HG03066 (cell line): ENCODE measurements at regions not wholly inside any gene's neighbourhood (a gene's known extent, or its start where the extent isn't known, plus 50 kb on each side); places are given as distances from the start of the nearest gene placed in this dataset.
"Not testable (repeated sequence)": the region's sequence is repeated elsewhere in the genome, so short reads cannot be mapped to it uniquely, and the experiment has no call there.

ENCODE experiments used
- ATAC-seq: cut with Tn5 transposase; IDR thresholded peaks from one replicate; pipeline ENCODE4 v1.9.1; 2021; ENCODE audit warnings: low read depth; ENCODE audit not compliant: unreplicated experiment

DNA sequence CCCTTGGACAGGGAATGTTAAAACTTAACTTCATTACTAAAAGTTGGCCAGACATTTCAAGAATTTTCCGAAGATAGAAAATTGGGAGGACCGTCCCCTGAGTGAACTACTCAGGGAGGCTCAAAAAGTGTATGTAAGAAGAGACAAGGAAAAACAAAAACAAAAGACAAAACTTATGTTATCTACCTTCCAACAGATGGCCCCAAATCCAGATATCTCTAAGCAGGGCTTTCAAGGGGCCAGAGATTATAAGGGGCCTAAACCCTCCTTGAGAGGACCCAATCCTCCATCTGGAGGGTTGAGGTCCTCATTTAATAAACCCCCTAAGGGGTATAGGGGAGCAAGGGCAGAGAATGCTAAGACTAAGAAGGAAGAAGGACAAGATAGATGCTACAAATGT lies 203.6 kb downstream of the SH2D4B start:
- ATAC-seq: no peak

GRCh38 chr10:80750268-80750667 lies 212.6 kb downstream of the SH2D4B start:
- ATAC-seq: no peak

- ATAC-seq: no peak
These were observed 214.2 kb downstream of the SH2D4B start for GRCh38 chr10:80751940-80752339.

GRCh38 chr10:80753612-80754011 lies 215.9 kb downstream of the SH2D4B start:
- no peak for ATAC-seq

GRCh38 chr10:80755893-80756292 lies 218.2 kb downstream of the SH2D4B start:
- ATAC-seq: no peak

- ATAC-seq: no peak
These were observed 222.0 kb downstream of the SH2D4B start for GRCh38 chr10:80759693-80760092.

- ATAC-seq: no peak
These were observed 223.2 kb downstream of the SH2D4B start for GRCh38 chr10:80760914-80761371.

GRCh38 chr10:80767963-80768362 lies 230.3 kb downstream of the SH2D4B start:
- no peak for ATAC-seq

GRCh38 chr10:80769700-80770160 lies 232.0 kb downstream of the SH2D4B start:
- ATAC-seq: no peak

DNA sequence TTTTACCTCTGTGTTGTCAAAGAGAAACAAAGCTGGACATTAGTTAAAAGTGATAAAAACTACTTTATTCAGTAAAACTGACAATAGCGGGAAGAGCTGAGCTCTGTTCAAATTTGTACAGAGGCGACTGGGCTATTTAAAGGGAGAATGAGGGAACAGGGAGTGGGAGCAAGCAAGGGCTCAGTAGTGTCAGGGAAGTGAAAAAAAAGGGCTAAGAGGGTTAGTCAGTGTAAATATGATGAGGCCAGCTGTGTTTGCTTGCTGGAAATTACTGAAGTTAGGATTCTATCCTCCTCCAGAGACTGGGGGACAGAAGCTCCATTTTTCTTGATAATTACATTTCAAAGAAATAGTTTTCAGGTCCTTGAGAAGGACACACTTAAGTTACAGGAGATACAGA lies 232.5 kb downstream of the SH2D4B start:
- no peak for ATAC-seq

GRCh38 chr10:80771285-80771684 lies 233.6 kb downstream of the SH2D4B start:
- no peak for ATAC-seq

- ATAC-seq: no peak
These were observed 234.3 kb downstream of the SH2D4B start for GRCh38 chr10:80771902-80772555.

DNA sequence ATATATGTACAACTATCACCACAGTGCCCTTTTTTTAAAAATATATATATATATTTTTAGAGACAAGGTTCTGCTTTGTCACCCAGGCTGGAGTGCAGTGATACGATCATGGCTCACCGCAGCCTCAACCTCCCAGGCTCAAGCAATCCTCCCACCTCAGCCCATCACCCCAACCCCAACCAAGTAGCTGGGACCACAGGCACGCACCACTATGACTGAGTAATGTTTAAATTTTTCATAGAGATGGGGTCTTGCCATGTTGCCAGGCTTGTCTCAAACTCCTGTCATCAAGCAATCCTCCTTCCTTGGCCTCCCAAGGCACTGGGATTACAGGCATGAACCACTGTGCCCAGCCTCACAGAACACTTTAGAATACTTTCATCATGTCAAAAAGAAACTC lies 234.9 kb downstream of the SH2D4B start:
- ATAC-seq: no peak

GRCh38 chr10:80784695-80785094 lies 247.0 kb downstream of the SH2D4B start:
- ATAC-seq: no peak

GRCh38 chr10:80786322-80786721 lies 248.6 kb downstream of the SH2D4B start:
- no peak for ATAC-seq

GRCh38 chr10:80787952-80788351 lies 250.2 kb downstream of the SH2D4B start:
- no peak for ATAC-seq

DNA sequence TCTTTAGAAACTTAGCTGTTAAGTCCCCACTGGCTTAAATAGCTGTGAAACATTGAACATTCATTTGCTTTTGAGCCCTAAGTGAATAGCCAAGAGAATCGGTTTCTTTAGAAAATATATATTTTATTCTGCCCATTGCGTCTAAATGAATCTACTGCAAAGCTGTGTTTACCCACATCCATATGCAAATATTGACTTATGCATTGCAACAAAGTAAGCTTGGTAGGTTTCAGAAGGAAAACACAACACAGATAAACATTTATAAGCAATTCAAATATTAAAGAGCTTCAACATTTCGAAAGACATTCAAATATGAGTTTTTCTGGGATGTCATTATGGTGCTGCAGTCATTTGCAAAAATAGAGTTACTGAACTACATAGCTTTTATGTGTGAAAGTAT lies 257.3 kb downstream of the SH2D4B start:
- ATAC-seq: no peak

DNA sequence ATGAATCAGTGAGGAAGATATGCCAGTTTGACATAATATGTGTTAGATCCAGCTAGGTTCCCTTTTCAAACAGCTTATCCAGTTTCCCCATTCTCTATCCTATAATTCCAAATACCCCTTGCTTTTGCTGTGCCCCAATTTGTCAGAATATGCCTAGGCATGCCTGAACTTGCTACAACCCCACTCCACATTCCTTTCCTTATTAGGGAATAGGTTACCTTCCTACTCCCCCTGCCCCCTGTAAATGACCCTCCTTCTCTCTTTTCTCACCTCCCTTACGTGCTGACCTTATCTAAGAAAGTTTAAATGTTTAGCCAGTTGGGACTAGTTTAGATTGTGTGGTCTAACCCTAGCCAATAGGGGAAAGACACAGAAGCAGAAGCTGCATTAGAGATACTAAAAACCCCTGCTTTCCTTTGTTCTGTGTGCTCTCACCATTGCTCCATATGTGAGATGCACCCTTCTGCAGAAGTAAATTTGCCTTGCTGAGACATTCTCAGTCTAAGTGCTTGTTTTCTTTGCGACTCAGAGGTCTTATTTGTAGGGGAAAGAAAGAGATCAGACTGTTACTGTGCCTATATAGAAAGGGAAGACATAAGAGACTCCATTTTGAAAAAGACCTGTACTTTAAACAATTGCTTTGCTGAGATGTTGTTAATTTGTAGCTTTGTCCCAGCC lies 267.8 kb downstream of the SH2D4B start:
- ATAC-seq: no peak

DNA sequence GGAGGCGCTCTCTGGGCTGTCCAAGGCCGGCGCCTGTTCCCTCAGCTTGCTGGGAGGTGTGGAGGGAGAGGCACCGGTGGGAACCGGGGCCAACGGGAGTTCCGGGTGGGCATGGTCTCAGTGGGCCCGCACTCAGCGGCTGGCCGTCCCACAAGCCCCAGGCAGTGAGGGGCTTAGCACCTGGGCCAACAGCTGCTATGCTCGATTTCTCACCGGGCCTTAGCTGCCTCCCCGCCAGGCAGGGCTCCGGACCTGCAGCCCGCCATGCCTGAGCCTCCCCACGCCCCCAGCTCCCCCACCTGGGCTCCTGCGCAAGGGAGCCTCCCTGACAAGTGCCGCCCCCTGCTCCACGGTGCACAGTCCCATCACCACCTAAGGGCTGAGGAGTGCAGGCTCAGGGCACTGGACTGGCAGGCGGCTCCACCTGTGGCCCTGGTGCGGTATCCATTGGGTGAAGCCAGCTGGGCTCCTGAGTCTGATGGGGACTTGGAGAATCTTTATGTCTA lies 276.5 kb downstream of the SH2D4B start:
- no peak for ATAC-seq

GRCh38 chr10:80829151-80829550 lies 291.4 kb downstream of the SH2D4B start:
- no peak for ATAC-seq

- no peak for ATAC-seq
These were observed 291.9 kb downstream of the SH2D4B start for GRCh38 chr10:80829562-80829961.

DNA sequence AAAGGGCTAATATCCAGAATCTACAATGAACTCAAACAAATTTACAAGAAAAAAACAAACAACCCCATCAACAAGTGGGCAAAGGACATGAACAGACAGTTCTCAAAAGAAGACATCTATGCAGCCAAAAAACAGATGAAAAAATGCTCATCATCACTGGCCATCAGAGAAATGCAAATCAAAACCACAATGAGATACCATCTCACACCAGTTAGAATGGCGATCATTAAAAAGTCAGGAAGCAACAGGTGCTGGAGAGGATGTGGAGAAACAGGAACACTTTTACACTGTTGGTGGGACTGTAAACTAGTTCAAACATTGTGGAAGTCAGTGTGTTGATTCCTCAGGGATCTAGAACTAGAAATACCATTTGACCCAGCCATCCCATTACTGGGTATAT lies 295.0 kb downstream of the SH2D4B start:
- not testable (repeated sequence) for ATAC-seq
